HFF-Myc (cell line): ENCODE measurements at regions not wholly inside any gene's neighbourhood (a gene's known extent, or its start where the extent isn't known, plus 50 kb on each side); places are given as distances from the start of the nearest gene placed in this dataset.

Experiments used
- DNase-seq: peaks from one replicate; pipeline ENCODE4 v3.0.0-alpha.2; 2011; ENCODE audit warnings: low read depth; ENCODE audit errors: extremely low read depth
- H3K4me3 ChIP-seq: replicated peaks from 2 replicates; pipeline ENCODE4 v1.5.1; 2011; ENCODE audit warnings: low read depth, mild to moderate bottlenecking, control low read depth, low read length
- TF ChIP-seq, protein P1 (sequence below): IDR thresholded peaks from 2 replicates; pipeline ENCODE4 v1.5.1; 2012; ENCODE audit warnings: mild to moderate bottlenecking, low read depth, low read length, control low read depth; ENCODE audit errors: missing control alignments

DNA sequence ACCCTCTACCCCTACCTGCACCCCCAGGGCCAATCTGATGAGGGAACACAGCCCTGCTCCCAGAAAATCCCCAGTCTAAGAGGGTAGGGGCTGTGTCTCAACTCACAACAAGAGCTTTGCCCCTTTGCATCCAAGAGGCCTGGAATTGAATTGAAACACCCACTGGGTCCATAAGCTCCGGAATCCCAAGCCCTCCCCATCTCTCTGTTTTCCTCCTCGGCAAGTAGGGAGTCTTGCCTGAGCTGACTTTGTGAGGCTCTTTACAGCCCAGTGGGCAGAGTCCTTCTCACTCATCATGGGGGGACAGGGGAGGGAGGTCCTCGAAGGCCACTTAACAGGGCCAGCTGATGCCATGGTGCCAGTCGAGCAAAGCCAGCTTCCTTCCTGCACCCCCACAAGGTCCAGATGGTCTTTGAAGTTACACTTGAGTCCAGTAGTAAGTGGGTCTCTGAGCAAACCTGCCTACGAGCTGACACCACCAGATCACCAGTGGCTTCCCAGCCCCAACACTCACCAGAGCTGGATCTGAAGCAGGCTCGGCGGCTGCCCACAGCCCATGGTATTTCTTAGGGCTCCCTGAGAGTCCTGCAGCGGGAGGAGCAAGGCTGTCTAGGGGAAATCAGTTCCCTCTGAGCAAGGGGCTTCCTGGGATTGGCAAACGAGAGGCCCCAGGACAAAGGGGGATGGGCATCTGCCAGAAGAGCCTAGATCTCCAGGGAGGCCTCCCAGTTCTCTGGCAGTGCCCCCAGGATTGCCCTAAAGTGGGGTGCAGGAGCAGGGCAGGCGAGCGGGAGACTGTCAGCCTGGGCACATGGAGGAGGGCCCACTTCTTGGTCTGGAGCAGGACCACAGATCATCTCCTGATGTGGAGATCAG is 144.5 kb downstream of the VEGFA start:
- H3K4me3 ChIP-seq, result no peak overlapping the region
- TF ChIP-seq, protein P1, sequence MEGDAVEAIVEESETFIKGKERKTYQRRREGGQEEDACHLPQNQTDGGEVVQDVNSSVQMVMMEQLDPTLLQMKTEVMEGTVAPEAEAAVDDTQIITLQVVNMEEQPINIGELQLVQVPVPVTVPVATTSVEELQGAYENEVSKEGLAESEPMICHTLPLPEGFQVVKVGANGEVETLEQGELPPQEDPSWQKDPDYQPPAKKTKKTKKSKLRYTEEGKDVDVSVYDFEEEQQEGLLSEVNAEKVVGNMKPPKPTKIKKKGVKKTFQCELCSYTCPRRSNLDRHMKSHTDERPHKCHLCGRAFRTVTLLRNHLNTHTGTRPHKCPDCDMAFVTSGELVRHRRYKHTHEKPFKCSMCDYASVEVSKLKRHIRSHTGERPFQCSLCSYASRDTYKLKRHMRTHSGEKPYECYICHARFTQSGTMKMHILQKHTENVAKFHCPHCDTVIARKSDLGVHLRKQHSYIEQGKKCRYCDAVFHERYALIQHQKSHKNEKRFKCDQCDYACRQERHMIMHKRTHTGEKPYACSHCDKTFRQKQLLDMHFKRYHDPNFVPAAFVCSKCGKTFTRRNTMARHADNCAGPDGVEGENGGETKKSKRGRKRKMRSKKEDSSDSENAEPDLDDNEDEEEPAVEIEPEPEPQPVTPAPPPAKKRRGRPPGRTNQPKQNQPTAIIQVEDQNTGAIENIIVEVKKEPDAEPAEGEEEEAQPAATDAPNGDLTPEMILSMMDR, result no peak
- no peak for DNase-seq

DNA sequence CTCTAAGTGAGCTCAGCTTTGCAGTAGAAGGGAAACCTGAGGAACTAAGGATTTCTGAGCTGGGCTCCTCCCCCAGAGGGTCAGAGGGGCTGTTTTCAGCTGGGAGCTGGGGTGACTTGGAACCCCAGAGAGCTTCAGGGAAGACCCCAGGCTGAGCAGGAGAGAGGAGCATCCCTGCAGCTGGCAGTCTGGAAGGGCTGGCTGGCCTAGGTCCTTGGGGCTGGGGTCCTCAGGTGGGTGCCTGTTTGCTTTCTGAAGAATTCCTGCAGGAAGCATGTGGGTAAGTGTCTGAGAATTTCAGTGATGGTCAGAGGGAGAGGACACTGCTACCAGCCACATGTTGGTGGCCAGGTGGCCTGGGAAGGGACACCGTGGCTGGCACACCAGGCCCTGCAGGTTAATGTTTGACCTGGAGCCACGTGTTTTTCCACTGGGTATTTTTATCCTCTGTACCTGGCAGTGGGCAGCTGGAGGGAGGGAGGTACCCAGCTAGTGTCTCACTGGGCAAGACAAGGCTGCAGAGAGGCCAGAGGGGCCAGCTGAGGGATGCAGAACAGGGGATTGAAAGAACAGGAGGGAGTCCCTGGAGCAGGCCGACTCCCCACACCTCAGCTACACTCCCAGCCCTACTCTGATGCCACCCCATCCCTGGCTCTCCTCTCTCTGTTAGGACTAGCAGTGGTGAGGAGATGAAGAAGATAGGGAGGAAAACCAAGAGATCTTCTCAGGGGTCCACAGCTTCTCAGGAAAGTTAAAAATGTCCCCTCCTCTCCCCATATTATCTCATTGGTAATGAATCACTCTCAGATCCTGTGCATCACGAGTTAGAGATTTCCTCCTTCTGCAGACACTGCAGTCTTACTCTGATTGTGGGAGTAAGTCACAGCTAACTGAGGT is 143.6 kb downstream of the VEGFA start:
- TF ChIP-seq, protein P1, result no peak
- no peak overlapping the region for H3K4me3 ChIP-seq
- no peak for DNase-seq

DNA sequence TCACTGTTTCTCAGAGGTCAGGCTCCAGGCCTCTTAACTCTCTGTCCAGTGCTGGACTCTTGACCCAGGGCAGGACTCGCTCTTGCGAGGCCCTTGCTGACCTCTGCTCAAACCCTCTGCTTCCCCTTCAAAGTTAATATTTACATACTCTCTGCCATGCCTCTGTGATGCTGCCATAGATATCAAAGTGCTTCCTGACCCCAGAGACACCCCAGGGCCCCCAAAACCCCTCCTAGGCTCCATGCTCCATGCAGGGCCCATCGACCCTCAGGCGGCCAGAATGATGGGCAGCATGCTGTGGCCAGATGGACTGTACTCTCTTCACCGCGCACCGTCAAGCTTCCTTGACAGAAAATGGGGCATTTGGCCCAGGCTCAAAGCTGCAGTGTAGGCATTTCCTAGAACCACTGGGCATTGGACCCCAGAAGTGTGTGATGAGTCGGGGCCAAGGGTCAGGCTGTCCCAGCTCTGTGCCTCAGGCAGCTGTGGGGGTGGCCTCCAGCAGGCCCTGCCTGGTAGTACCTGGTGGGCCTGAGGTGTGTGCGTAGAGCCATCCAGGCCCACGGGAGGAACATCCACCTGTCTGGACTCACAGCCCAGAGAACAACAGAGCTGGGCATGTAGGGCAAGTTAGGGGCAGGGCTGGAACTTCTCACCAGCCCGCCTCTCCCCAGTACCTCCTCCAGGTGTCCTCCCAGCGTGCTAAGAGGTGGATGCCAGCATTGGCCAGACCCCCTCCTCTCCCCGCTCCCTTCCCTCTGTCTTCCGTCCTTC is 142.8 kb downstream of the VEGFA start:
- no peak for DNase-seq
- H3K4me3 ChIP-seq, result no peak overlapping the region
- TF ChIP-seq, protein P1, result no peak

DNA sequence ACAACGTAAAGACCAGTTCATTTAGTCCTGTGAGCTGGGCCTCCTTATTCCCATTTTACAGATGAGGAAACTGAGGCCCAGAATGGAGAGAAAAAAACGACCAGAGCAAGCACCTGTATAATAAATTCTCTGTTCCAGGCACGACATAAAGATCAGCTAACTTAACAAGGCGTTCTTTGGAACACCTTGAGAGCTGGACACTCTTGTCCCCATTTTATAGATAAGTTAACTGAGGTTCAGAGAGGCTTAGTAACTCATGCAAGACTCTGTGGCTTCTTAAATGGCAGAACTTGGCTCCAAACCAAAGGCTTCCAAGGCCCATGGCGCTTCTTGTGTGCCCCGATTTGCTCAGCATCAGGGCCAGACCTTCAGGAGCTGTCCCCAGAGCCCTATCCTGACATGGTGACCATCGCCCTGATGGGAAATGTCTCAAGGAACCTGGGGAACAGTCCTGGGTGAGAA is 142.1 kb downstream of the VEGFA start:
- TF ChIP-seq, protein P1, result no peak
- DNase-seq, result no peak
- no peak overlapping the region for H3K4me3 ChIP-seq

DNA sequence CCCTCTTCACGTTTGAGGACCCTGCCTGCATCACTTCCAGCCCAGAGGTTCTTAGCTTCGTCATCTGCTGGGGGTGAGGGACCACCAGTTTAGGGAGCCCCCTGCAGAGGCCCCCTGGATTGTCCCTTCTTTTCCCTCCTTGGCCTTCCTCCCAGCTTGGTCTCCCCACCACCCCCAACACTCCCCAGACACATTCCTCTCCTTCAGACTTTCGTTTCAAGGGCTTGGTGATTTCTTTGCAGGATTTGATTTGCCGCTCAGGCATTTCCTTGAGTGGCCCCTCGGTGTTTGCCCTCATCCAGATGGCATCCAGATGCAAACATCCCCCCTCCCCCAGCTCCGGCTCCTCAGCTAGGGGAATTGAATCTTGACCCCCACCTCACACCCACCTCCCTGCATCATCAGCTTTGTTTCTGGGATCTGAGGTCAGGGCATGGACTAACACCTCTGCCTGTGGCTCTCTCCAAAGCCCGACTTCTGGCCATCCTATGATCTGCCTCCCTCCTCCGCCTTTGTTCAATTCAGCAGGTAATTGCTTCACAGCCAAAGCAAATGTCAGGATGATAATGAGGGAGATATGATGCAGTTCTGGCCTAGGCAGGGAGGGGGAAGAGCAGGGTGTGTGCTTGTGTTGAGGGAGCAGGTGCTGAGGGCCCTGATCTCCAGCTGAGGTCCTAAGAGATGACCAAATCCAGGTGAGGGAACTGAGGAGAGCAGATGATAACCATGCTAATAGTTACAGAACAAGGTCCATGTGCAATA is 141.5 kb downstream of the VEGFA start:
- no peak overlapping the region for H3K4me3 ChIP-seq
- TF ChIP-seq, protein P1, result no peak
- no peak for DNase-seq
